Breast epithelium (tissue), 4 donors: ENCODE measurements at regions not wholly inside any gene's neighbourhood (a gene's known extent, or its start where the extent isn't known, plus 50 kb on each side); places are given as distances from the start of the nearest gene placed in this dataset.

Experiments
- DNase-seq, 2 donors: peaks; one replicate each; pipeline ENCODE4 v3.0.0-alpha.2; 2019; ENCODE audit warnings: low spot score in 2 of 2
- H3K27ac ChIP-seq, 2 donors: fragments of 200-600 bp; sonication (generic) in 1 of 2; one replicate each; pipeline ENCODE4 v1.5.1; 2016 to 2019; ENCODE audit warnings: mild to moderate bottlenecking in 1 of 2
- H3K27me3 ChIP-seq, 2 donors: fragments of 200-600 bp; sonication (generic) in 1 of 2; one replicate each; pipeline versions ENCODE4 v1.5.1 to v1.6.0; 2017 to 2019; ENCODE audit warnings: control low read depth in 1 of 2, mild to moderate bottlenecking in 1 of 2
- H3K36me3 ChIP-seq: fragments of 200-600 bp; one replicate; pipeline ENCODE4 v1.5.1; 2019
- H3K4me1 ChIP-seq, 2 donors: fragments of 200-600 bp; sonication (generic); one replicate each; pipeline ENCODE4 v1.5.1; 2016 to 2019; ENCODE audit warnings: control low read depth in 1 of 2
- H3K4me3 ChIP-seq, 3 donors: fragments of 200-600 bp; sonication (generic); 1 replicate in 2 of 3; 2 replicates in 1 of 3; pipeline ENCODE4 v1.5.1; 2016 to 2019; ENCODE audit warnings: mild to moderate bottlenecking in 3 of 3, moderate library complexity in 2 of 3
- H3K9me3 ChIP-seq, 2 donors: fragments of 200-600 bp; sonication (generic) in 1 of 2; one replicate each; pipeline ENCODE4 v1.5.1; 2016 to 2019; ENCODE audit warnings: control low read depth in 1 of 2
- CTCF ChIP-seq, 3 donors: fragments of 450-650 bp; IDR thresholded peaks; one replicate each; pipeline ENCODE4 v1.5.1; 2016 to 2017; ENCODE audit warnings: antibody characterized with exemption in 3 of 3, mild to moderate bottlenecking in 3 of 3, moderate library complexity in 3 of 3
- POLR2A ChIP-seq: fragments of 450-650 bp; IDR thresholded peaks from one replicate; pipeline ENCODE4 v1.6.1; 2016; ENCODE audit warnings: antibody characterized with exemption, mild to moderate bottlenecking, moderate library complexity
- POLR2AphosphoS5 ChIP-seq, 3 donors: sonication (generic); formaldehyde crosslinking; IDR thresholded peaks; one replicate each; pipeline ENCODE4 v1.6.1; 2017; ENCODE audit warnings: antibody characterized with exemption in 3 of 3
- intact Hi-C: fragments of 100-400 bp; cut with DNase I; formaldehyde crosslinking; loops from one replicate; pipeline ENCODE4 v1.15.1; 2023; ENCODE audit warnings: low total_unique reads

- Histone ChIP-seq H3K4me3 (no peak overlapping the region), H3K36me3 (no peaks in the 10 kb centered on the region), H3K27me3 (no peaks in the 10 kb centered on the region), H3K27ac (no peak overlapping the region), H3K9me3 (no peaks in the 10 kb centered on the region), H3K4me1 (no peaks in the 10 kb centered on the region)
- DNase-seq, result no peak
- intact Hi-C loops, result no loop called here
- no peak for TF ChIP-seq POLR2A
- TF ChIP-seq CTCF (IDR thresholded peaks at IDR 0.05), result no peak
- TF ChIP-seq POLR2AphosphoS5 (IDR thresholded peaks at IDR 0.05), result no peak
Observed at GRCh38 chr4:177582992-177583391, 140.8 kb upstream of the AGA start.

- Histone ChIP-seq H3K4me3 (no peak overlapping the region), H3K36me3 (no peaks in the 10 kb centered on the region), H3K27ac (no peak overlapping the region), H3K9me3 (no peaks in the 10 kb centered on the region), H3K4me1 (no peaks in the 10 kb centered on the region), H3K27me3 (no peaks in the 10 kb centered on the region)
- no peak for DNase-seq
- intact Hi-C loops, result no loop called here
- no peak for TF ChIP-seq CTCF (IDR thresholded peaks at IDR 0.05)
- no peak for TF ChIP-seq POLR2A
- TF ChIP-seq POLR2AphosphoS5 (IDR thresholded peaks at IDR 0.05), result no peak
Observed at GRCh38 chr4:177587989-177588388, 145.8 kb upstream of the AGA start.

GRCh38 chr4:177595386-177595785, 153.1 kb upstream of the AGA start:
- no peak overlapping the region for H3K27ac ChIP-seq
- intact Hi-C loops, result no loop called here
- no peaks in the 10 kb centered on the region for H3K27me3 ChIP-seq
- H3K4me1 ChIP-seq, result no peaks in the 10 kb centered on the region
- no peaks in the 10 kb centered on the region for H3K9me3 ChIP-seq
- DNase-seq, result no peak
- no peak for TF ChIP-seq POLR2A
- H3K4me3 ChIP-seq, result no peak overlapping the region
- no peaks in the 10 kb centered on the region for H3K36me3 ChIP-seq

GRCh38 chr4:177596035-177596434, 153.8 kb upstream of the AGA start:
- H3K27ac ChIP-seq, result no peak overlapping the region
- no peak for DNase-seq
- no peaks in the 10 kb centered on the region for H3K36me3 ChIP-seq
- TF ChIP-seq POLR2AphosphoS5 (IDR thresholded peaks at IDR 0.05) (no peak), POLR2A (no peak), CTCF (IDR thresholded peaks at IDR 0.05) (no peak)
- no peaks in the 10 kb centered on the region for H3K27me3 ChIP-seq
- intact Hi-C loops, result no loop called here
- H3K4me3 ChIP-seq, result no peak overlapping the region
- H3K9me3 ChIP-seq, result no peaks in the 10 kb centered on the region
- no peaks in the 10 kb centered on the region for H3K4me1 ChIP-seq

GRCh38 chr4:177596991-177597390, 154.8 kb upstream of the AGA start:
- H3K27me3 ChIP-seq, result no peaks in the 10 kb centered on the region
- DNase-seq, result no peak
- H3K27ac ChIP-seq, result no peak overlapping the region
- H3K4me1 ChIP-seq, result no peaks in the 10 kb centered on the region
- no peak overlapping the region for H3K4me3 ChIP-seq
- H3K36me3 ChIP-seq, result peaks cover 4% of the 10 kb centered on the region
- no peaks in the 10 kb centered on the region for H3K9me3 ChIP-seq
- TF ChIP-seq POLR2A, result no peak
- no peak for TF ChIP-seq CTCF (IDR thresholded peaks at IDR 0.05)
- no peak for TF ChIP-seq POLR2AphosphoS5 (IDR thresholded peaks at IDR 0.05)
- intact Hi-C loops, result no loop called here

GRCh38 chr4:177605252-177605651, 163.0 kb upstream of the AGA start:
- H3K36me3 ChIP-seq, result peaks cover 4% of the 10 kb centered on the region
- H3K9me3 ChIP-seq, result no peaks in the 10 kb centered on the region
- no peaks in the 10 kb centered on the region for H3K27me3 ChIP-seq
- H3K4me3 ChIP-seq, result no peak overlapping the region
- DNase-seq, result no peak
- H3K4me1 ChIP-seq, result no peaks in the 10 kb centered on the region
- H3K27ac ChIP-seq, result no peak overlapping the region
- TF ChIP-seq CTCF (IDR thresholded peaks at IDR 0.05) (no peak), POLR2A (no peak), POLR2AphosphoS5 (IDR thresholded peaks at IDR 0.05) (no peak)
- intact Hi-C loops, result no loop called here
